ENCODE measurements at regions not wholly inside any gene's neighbourhood (a gene's known extent, or its start where the extent isn't known, plus 50 kb on each side); places are given as distances from the start of the nearest gene placed in this dataset.
A peak's percentile ranks its signal among the peaks of the same experiment; 100 is the strongest.

DNA sequence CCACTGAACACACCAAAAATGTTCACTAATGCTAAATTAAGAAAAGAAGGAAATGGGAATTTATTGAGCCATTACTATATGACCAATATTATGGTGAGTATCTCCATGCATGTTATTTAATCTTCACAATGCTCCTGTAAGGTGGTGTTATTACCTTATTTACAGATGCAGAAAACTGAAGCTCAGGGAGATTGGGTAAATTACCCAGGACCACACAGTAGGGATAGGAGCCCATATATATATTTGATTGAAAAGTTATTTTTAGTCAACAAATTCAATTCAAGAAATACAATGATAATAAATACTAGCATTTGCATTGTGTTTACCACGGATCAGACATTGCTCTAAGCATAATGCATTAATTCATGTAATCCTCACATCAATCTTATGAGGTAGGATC, 202.2 kb upstream of the FBXO11 start:
- no peak for DNase-seq

DNA sequence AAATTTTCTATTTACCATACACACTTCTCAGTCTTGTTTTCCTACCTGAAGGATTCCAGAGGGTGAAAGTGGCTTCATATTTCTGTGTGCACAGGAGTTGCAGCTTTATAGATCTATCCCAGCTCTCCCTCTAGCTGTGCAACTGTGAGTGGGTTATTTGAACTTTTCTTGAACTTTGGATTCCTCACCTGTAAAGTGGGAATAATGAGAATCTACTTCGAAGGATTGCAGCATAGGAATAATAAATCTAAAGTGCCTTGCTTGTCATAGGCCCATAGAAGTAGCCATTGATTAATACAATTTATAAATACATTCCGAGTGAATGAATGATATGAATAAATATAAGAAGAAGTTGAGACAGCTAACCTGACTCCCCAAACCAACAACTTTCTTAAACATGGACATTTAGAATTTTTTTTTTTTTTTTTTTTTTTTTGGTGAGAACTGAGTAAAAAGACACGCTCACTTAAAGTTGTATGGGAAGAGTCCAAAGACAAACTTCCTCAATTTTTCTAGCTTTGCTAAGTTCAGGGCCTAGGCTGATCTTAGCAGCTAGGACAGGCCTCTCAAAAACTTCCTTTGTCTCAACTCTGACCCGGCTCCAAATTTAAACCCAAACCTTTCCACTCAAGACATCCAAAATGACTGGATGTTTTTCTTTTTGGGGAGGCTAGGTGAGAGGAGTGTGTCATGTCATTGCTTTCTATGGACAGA, 203.3 kb upstream of the FBXO11 start:
- DNase-seq, result no peak

- no peak for DNase-seq
Measured at GRCh38 chr2:48110492-48110891, 204.0 kb upstream of the FOXN2 start.

GRCh38 chr2:48112911-48113680, 201.4 kb upstream of the FOXN2 start:
- DNase-seq, result no peak

DNA sequence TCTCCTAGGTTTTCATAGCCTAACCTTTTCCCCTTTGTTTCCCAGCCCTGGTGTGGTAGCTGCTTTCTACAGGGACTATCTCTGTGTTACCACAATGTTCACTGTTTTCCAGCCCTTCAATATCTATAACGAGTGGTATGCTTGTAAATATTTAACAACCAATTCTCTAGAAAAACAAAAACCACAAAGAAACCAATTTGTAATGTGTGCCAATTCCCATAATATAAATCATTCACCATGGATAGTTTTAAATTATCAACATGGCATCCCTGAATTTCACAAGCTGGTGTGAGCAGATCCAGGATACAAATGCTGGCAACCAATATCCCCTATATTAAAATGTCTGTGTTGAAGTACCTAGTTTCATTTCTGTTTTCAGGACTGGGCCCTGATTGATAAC, 200.7 kb upstream of the FOXN2 start:
- DNase-seq, result no peak

GRCh38 chr2:48114256-48114655, 200.2 kb upstream of the FOXN2 start:
- DNase-seq, result no peak

DNA sequence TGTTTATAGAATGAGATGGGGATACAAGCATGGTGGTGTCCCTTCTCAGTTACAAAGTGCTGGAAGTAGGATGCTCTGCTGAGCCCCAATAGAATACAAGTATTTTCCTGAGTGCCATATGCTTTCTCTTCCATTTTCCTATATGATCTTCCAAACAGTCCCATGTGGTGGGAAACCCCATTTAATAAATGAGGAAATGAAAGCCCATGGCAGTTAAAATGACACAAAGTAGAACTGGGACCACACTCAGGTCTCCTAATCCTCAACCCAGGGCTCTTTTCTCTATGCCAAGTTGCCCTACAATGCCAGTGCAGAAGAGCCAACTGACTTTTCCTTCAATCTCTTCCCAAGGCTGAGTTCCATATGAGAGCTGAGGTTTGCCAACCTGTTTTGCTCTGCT, 198.0 kb upstream of the FOXN2 start:
- DNase-seq, result no peak

- no peak for DNase-seq
Measured at GRCh38 chr2:48118895-48119294, 195.6 kb upstream of the FOXN2 start.

DNA sequence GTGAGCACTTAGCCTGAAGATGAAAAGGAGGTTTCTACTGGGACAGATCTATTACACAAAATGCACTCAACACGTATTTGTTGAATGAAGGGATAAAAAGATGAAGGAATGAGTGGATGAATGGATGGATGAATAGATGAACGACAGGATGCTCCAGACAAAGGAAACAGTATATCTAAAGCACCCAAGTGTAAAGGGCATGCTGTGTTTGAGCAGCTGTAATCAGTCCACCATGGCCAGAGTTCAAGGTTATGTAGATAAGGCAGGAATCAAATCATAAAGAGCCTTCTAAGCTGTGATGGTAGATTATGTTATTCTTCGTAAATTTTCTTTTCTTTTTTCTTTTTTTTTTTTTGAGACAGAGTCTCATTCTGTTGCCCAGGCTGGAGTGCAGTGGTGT, 194.4 kb upstream of the FOXN2 start:
- peak; percentile 58 for DNase-seq

- DNase-seq, result no peak
Measured at GRCh38 chr2:48120759-48121242, 193.7 kb upstream of the FOXN2 start.

- no peak for DNase-seq
Measured at GRCh38 chr2:48122166-48122565, 192.3 kb upstream of the FOXN2 start.

GRCh38 chr2:48124592-48124991, 189.9 kb upstream of the FOXN2 start:
- no peak for DNase-seq

DNA sequence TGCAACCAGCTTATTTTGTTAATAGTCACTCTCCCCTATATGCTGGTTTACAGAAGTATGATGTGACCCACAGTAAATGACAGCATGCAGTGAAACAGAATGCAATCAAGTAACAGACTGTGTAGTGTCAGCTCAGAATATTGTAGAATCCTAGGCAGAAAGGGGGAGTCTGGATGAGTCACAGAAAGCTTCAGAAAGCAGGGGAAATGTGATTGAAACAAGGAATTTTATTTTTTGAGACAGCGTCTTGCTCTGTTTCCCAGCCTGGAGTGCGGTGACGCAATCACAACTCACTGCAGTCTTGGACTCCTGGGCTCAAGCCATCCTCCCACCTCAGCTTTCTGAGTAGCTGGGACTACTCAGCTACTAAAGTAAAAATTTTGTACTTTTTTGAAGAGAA, 188.3 kb upstream of the FOXN2 start:
- no peak for DNase-seq

- DNase-seq, result no peak
Measured at GRCh38 chr2:48127612-48128191, 186.8 kb upstream of the FOXN2 start.

DNA sequence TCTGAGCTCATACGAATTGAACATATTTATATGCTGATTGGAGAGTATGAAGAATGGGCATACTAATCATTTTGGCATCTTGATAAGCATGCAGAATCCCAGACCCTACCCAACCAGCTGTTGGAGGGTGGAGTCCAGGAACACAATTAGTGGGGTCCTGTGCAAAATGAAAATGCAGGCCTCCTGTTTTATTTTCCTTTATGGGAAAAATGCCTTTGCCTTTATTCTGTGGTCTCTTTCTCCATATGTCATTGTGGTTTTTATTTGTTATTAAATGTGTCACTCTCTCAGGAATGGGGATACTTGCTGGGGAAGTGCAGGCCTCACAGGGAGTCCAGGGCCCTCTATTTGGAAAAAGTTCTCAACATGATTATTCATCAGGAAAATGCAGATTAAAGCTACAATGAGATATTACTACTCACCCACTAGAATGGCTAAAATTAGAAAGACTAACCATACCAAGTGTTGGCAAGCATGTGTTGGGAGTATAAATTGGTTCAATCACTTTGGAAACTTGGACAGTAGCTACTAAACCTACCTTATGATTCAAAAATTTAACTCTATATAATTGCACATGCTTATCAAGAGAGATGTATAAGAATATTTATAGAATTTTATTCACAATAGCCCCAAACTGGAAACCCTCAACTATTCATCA, 185.1 kb upstream of the FOXN2 start:
- DNase-seq, result no peak

DNA sequence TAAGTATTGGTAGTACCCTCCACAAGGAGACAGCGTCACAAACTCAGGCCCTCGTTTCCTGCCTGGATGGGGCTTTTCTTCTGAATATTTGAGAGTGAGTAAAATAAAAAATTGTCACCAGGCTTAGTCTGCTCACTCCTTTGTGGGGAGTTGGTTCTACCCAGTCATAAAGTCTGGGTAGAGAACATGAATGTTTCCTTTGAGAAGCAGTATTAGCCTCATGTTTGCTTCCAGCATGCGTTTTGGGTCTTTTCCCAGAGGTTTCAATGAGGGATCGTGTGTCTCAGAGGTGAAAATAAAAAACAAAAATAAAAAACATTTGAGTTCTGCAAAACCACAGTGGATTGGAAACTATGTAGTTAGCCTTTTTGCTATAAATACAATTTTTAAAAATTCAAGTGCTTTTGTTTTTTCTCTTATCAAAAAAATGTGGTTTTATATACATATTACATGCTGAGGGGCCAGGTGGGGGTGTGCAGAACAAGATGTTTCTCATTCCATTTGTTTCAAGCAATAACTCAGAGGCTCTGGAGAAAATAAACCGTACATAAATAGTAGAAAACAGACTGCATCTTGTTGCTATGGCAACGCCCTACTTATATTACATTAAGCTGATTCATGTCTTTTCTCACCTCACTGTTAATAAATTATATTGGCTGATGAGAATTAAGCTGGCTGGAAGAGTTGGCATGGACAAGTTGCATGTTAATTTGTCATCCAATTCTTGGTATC, 182.8 kb upstream of the FOXN2 start:
- peak; percentile 76 for DNase-seq

DNA sequence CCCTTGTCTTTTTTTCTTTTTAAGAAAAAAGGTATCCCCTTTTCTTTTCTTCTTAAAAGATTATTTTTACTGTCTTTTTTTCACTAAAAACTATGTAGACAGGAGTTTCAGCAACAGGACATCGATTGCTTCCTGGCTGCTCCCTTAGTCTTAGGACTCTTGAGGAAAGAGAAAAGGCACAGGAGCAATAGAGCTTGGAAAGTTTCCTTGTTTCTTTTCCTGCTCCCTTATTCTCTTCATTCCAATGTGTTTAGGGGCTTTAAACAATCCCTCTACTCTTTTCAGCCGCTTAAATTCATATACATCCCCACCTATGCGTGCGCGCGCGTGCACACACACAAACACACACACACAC, 182.2 kb upstream of the FOXN2 start:
- no peak for DNase-seq

GRCh38 chr2:48134704-48135103, 179.8 kb upstream of the FOXN2 start:
- no peak for DNase-seq

GRCh38 chr2:48135797-48136196, 178.7 kb upstream of the FOXN2 start:
- no peak for DNase-seq

DNA sequence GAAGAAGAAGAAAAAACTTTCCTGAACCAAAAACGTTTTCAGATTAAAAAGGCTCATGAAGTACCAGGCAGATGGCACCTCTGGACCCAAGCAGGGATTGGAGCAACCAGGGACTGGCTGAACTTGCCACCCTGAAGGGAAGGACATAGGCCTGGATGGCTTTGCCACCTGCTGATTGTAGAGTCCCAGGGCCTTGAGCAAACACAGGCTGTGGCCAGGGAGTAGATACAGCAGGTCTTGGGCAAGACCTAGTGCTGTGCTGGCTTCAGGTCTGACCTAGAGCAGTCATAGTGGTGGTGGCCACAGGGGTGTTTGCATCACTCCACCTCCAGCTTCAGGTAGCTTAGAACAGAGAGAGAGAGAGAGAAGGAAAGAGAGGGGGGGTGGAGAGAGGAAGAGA, 176.7 kb upstream of the FOXN2 start:
- no peak for DNase-seq

DNA sequence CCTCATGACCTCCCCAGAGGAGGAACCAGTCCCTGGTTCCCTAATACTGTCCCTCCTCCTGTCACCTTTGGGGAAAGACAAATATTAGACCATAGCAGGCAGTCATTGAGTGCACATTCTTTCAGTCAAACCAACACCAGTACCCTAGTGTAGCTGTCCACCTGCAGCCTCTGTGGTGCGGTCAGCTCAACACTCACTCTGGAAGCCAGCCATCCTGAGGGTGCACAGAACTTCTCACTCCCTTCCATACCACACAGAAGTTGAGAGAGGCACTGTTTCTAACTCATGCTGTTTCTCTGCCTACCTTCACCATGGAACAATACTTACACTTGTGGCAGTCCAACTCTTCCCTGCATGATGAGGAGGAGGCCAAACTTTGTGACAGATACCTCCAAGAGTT, 175.6 kb upstream of the FOXN2 start:
- no peak for DNase-seq

- no peak for DNase-seq
Measured at GRCh38 chr2:48140586-48140985, 173.9 kb upstream of the FOXN2 start.

DNA sequence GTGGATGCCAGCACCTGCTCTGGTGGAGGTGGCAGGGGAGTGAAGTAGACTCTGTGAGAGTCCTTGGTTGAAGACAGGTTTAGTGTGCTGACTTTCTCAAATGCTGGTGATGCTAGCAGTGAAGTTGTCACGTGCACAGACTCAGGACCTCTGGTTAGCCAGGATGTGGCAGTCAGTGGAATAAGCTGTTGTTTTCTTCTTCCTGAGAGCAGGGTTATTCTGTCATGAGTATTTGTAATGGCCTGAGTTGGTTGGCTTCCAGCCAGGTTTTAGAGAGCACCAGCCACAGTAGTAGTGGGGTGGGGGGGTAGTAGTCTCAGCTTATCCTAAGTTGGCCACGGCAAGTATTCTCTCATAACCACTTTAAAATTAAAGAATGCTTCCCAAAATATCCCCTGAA, 169.7 kb upstream of the FOXN2 start:
- no peak for DNase-seq

Measured in NCI-H2171 treated with DMSO at 0.1 percent for 48 hours (cell line).